ENCODE measurements at regions not wholly inside any gene's neighbourhood (a gene's known extent, or its start where the extent isn't known, plus 50 kb on each side); places are given as distances from the start of the nearest gene placed in this dataset.

DNA sequence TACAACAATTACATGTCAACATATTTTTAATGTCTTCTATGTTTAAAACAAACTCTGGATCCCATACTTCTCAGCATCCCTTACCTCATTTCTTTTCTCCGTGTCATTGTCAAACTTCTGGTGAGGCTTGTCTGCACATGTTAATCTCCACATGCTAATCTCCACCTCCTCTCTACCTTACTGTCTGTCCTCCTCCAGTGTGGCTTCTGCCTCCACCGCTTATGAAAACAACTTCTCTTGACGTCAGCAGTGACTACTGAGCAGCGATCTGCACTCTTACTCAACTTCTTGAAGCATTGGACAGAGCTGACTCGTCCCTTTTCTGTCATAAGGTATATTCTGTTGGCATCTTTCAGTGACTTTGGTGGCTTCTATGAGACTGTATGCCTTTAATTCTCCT is 338.2 kb upstream of the THRB start:
- TF ChIP-seq, protein P1, sequence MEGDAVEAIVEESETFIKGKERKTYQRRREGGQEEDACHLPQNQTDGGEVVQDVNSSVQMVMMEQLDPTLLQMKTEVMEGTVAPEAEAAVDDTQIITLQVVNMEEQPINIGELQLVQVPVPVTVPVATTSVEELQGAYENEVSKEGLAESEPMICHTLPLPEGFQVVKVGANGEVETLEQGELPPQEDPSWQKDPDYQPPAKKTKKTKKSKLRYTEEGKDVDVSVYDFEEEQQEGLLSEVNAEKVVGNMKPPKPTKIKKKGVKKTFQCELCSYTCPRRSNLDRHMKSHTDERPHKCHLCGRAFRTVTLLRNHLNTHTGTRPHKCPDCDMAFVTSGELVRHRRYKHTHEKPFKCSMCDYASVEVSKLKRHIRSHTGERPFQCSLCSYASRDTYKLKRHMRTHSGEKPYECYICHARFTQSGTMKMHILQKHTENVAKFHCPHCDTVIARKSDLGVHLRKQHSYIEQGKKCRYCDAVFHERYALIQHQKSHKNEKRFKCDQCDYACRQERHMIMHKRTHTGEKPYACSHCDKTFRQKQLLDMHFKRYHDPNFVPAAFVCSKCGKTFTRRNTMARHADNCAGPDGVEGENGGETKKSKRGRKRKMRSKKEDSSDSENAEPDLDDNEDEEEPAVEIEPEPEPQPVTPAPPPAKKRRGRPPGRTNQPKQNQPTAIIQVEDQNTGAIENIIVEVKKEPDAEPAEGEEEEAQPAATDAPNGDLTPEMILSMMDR (IDR thresholded peaks at IDR 0.05), result no peak
- TF ChIP-seq ZFX (IDR thresholded peaks at IDR 0.05; ENCODE audit: borderline replicate concordance), result no peak
- H3K27ac ChIP-seq, result no peak overlapping the region

- TF ChIP-seq, protein P1 (IDR thresholded peaks at IDR 0.05), result no peak
- TF ChIP-seq ZFX (IDR thresholded peaks at IDR 0.05; ENCODE audit: borderline replicate concordance), result no peak
- H3K27ac ChIP-seq, result no peak overlapping the region
Observed at GRCh38 chr3:24834442-24834841, 339.8 kb upstream of the THRB start.

- no peak for TF ChIP-seq ZFX (IDR thresholded peaks at IDR 0.05; ENCODE audit: borderline replicate concordance)
- TF ChIP-seq, protein P1 (IDR thresholded peaks at IDR 0.05), result no peak
- H3K27ac ChIP-seq, result no peak overlapping the region
Observed at GRCh38 chr3:24835510-24835909, 340.9 kb upstream of the THRB start.

DNA sequence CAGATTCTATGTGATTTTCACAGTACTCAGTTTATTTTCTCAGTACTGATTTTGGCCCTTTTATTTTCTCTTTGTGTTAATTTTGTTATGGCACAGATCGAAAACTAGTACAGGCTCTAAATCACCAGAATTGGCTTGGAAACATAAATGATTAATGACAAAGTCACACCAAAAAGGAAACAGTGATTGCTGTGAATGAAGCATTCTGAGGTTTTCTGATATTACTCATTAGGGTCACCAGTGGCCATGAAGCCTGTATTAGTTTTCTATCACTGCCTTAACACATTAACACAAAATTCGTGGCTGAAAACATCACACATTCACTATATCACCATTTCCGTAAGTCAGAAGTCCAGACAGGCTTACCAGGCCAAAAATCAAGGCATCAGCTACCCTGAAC is 343.0 kb upstream of the THRB start:
- TF ChIP-seq, protein P1 (IDR thresholded peaks at IDR 0.05), result no peak
- no peak for TF ChIP-seq ZFX (IDR thresholded peaks at IDR 0.05; ENCODE audit: borderline replicate concordance)
- peak overlapping the region; percentile 58 for H3K27ac ChIP-seq

GRCh38 chr3:24838533-24838932 is 343.9 kb upstream of the THRB start:
- TF ChIP-seq, protein P1 (IDR thresholded peaks at IDR 0.05), result no peak
- TF ChIP-seq ZFX (IDR thresholded peaks at IDR 0.05; ENCODE audit: borderline replicate concordance), result no peak
- H3K27ac ChIP-seq, result peak overlapping the region; percentile 58

- TF ChIP-seq, protein P1 (IDR thresholded peaks at IDR 0.05), result no peak
- no peak for TF ChIP-seq ZFX (IDR thresholded peaks at IDR 0.05; ENCODE audit: borderline replicate concordance)
- no peak overlapping the region for H3K27ac ChIP-seq
Observed at GRCh38 chr3:24843955-24844354, 349.3 kb upstream of the THRB start.

GRCh38 chr3:24845524-24846155 is 351.0 kb upstream of the THRB start:
- no peak for TF ChIP-seq ZFX (IDR thresholded peaks at IDR 0.05; ENCODE audit: borderline replicate concordance)
- TF ChIP-seq, protein P1 (IDR thresholded peaks at IDR 0.05), result no peak
- no peak overlapping the region for H3K27ac ChIP-seq
